Body of pancreas (tissue), 4 donors: ENCODE measurements at regions not wholly inside any gene's neighbourhood (a gene's known extent, or its start where the extent isn't known, plus 50 kb on each side); places are given as distances from the start of the nearest gene placed in this dataset.

Experiments
- CTCF ChIP-seq, 7 experiments: fragments of 450-650 bp in 4 of 7; fragments of 200-600 bp in 3 of 7; sonication (generic) in 3 of 7; IDR thresholded peaks; one replicate each; pipeline ENCODE4 v1.5.1; 2016 to 2019; ENCODE audit warnings: antibody characterized with exemption in 7 of 7
- POLR2A ChIP-seq, 3 donors: fragments of 450-650 bp; IDR thresholded peaks; one replicate each; pipeline ENCODE4 v1.6.1; 2016; ENCODE audit warnings: antibody characterized with exemption in 3 of 3, mild to moderate bottlenecking in 2 of 3

GRCh38 chr14:51462182-51462581 lies 189.5 kb upstream of the FRMD6 start:
- no peak for TF ChIP-seq CTCF (IDR thresholded peaks at IDR 0.05)
- no peak for TF ChIP-seq POLR2A (IDR thresholded peaks at IDR 0.05)
